ENCODE measurements at regions not wholly inside any gene's neighbourhood (a gene's known extent, or its start where the extent isn't known, plus 50 kb on each side); places are given as distances from the start of the nearest gene placed in this dataset.
"Not testable (repeated sequence)": the region's sequence is repeated elsewhere in the genome, so short reads cannot be mapped to it uniquely, and the experiment has no call there.

GRCh38 chr2:34787341-34787740 is 1188.2 kb upstream of the FAM98A start:
- in situ Hi-C loops (cut with HindIII; ENCODE audit: low sequenced_read_pairs), result no loop called here

- in situ Hi-C loops (cut with HindIII; ENCODE audit: low sequenced_read_pairs), result no loop called here
These were observed 1186.2 kb upstream of the FAM98A start for GRCh38 chr2:34785206-34785785.

- in situ Hi-C loops (cut with HindIII; ENCODE audit: low sequenced_read_pairs), result no loop called here
These were observed 1185.6 kb upstream of the FAM98A start for GRCh38 chr2:34784701-34785100.

GRCh38 chr2:34750742-34751141 is 1151.6 kb upstream of the FAM98A start:
- in situ Hi-C loops (cut with HindIII; ENCODE audit: low sequenced_read_pairs), result not testable (repeated sequence)

DNA sequence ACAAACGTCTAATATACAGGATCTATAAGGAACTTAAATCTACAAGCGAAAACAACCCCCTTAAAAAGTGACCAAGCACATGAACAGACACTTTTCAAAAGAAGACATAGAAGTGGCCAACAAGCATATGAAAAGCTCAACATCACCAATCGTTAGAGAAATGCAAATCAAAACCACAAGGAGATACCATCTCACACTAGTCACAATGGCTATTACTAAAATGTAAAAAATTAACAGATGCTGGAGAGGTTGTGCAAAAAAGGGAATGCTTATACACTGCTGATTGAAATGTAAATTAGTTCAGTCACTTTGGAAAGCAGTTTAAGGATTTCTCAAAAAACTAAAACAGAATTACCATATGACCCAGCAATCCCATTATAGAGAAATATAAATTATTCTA is 1148.5 kb upstream of the FAM98A start:
- in situ Hi-C loops (cut with HindIII; ENCODE audit: low sequenced_read_pairs), result no loop called here

DNA sequence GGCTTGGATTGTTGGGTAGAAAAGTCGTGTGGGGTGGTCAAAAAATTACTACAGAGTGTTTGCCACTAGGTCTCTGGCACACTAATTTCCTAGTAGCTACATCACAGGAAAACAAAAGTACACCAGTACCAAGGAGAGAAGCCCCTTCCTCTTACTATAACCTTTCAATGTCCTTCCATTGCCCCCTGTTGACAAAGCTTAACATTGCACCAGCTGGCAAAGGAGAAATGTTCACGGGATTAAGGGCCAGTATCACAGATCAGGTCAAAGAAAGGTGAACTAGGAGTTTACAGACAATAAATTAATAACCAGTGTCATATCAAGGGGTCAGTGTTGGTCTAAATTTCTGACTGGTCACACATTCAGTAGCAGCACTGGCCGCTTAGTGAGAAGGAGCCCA is 1139.6 kb upstream of the FAM98A start:
- in situ Hi-C loops (cut with HindIII; ENCODE audit: low sequenced_read_pairs), result no loop called here

- in situ Hi-C loops (cut with HindIII; ENCODE audit: low sequenced_read_pairs), result no loop called here
These were observed 1138.0 kb upstream of the FAM98A start for GRCh38 chr2:34737146-34737545.

DNA sequence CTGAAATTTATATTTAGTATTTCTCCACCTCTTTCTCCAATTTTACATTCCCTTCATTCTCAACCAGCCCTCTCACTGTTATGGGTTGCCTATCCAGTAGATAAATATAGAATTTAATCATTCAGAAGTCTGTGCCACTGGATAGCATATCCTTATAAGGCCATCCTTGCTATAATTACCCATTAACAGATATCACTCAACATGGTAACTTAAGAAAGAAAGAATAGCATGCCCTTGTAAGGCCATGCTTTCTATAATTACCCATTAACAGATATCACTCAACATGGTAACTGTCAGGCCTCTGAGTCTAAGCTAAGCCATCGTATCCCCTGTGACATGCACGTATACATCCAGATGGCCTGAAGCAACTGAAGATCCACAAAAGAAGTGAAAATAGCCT is 1137.4 kb upstream of the FAM98A start:
- in situ Hi-C loops (cut with HindIII; ENCODE audit: low sequenced_read_pairs), result no loop called here

DNA sequence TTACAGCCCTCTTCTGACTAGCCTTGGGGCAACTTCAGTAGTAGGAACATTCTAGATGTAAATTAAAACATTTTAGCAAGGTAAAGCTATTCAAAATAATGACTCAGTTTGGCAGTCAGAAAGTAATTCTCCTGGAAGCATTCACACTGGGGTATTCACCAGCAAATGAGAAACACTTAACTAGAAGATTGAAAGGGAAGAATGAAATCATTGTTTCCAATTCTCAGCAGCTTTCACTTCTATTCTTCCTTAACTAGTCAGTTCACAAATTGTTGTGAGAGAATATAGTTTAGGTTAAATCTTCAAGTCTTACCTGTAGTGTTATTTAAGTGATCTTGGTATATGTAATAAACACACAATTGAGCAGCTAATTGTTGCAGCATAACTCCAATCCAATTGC is 1135.6 kb upstream of the FAM98A start:
- in situ Hi-C loops (cut with HindIII; ENCODE audit: low sequenced_read_pairs), result no loop called here

DNA sequence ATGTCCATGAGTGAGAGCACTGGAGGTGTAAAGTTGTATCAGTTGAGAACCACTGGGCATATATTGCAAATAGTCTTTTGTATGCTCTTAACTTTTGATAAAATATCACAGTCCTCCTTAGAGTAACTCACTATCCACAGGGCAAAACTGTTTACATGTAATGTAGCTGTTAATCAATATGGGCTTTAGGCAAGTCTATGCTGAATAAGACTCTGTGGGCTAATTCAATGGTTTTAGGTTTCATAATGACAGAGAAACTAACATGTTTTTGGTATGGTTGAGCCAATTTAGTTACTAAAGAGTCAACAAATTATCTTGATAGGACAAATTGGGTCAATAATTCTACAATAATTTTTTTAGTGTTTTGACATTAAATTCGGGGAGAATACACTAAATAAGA is 1134.9 kb upstream of the FAM98A start:
- in situ Hi-C loops (cut with HindIII; ENCODE audit: low sequenced_read_pairs), result no loop called here

DNA sequence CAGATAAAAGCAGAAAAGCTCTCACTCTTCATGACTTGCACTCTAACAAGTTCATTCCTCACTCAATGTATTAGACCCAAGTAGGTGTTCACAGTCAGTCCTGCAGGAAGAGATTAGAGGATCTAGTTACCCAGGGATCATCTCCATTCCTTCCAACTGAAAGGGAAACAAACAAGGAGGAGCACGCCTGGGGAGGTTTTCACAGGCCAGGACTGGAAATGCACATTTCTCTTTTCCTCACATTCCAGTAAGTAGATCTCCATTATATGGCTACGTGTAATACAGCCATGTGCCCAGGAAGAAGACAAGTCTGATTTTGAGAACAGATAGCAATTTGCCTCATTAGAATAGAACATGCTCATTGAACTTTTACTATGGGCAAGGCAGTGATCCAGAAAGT is 1132.2 kb upstream of the FAM98A start:
- in situ Hi-C loops (cut with HindIII; ENCODE audit: low sequenced_read_pairs), result no loop called here

DNA sequence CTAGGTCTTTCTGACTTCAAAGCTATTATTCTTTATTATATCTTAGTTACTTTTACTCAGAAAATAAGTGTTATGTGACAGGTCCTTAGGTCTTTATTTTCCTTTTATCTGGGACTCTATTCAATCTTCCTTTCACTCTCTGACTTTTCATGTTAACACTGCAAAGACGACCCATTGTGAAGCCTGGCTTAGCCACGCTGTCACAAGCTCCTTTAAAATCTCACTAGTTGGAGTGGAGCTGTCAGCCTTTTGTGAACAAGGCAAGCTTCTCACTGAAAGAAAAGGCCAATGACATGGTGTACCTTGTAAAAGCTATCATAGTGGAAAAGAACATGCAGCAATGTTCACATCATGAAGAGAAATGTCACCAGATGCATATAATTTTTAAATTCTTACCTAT is 1130.7 kb upstream of the FAM98A start:
- in situ Hi-C loops (cut with HindIII; ENCODE audit: low sequenced_read_pairs), result no loop called here

GRCh38 chr2:34724107-34724506 is 1125.0 kb upstream of the FAM98A start:
- in situ Hi-C loops (cut with HindIII; ENCODE audit: low sequenced_read_pairs), result no loop called here

DNA sequence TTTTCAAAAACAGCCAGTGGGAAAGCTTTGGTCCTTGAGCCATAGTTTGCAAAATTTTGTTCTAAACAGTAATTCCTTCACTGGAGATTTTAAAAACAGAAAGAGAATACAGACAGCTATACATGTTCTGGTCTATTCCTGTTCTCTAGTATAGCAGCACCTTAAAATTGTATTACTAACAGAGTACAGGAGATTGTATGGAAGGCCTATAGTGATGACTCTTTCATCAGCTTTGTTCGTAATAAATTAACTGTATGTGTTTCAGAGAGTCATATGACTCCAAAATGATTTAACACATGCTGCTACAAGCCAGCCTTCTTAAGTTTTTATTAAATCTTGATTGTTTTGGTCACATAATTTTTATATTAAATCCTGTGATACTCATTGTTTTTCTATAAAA is 1124.6 kb upstream of the FAM98A start:
- in situ Hi-C loops (cut with HindIII; ENCODE audit: low sequenced_read_pairs), result no loop called here

- in situ Hi-C loops (cut with HindIII; ENCODE audit: low sequenced_read_pairs), result no loop called here
These were observed 1120.1 kb upstream of the FAM98A start for GRCh38 chr2:34719206-34719605.

DNA sequence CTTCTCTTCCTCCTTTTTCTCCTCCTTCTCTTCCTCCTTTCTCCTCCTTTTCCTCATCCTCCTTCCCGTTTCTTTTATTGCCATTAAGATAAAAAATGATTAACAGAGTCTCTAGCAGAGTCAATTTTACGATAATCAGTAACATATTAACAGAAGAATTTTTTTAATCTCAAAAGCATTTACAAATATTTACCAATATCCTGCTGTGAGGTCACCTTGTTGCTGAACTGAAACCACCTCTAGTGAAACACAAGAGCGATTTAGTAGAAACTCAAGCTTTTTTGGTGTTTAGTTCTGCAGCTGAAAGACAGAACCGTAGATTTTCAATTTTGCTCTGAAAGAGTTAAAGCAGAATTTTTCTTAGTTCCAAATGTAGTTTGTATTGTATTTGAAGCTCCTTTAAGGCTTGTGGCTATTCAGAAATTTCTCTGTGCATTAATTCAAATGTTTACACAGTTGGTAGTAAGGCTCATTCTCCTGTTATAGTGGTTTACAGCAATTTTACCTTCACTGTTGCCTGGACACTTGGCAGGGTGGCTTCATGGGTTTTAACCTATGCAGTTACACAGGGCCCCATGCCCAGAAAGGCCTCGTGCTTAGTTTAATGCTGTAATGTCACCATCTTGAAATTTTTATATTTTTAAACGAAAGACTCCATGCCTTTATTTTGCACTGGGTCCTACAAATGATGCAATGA is 1106.6 kb upstream of the FAM98A start:
- in situ Hi-C loops (cut with HindIII; ENCODE audit: low sequenced_read_pairs), result no loop called here

GRCh38 chr2:34703292-34703691 is 1104.2 kb upstream of the FAM98A start:
- in situ Hi-C loops (cut with HindIII; ENCODE audit: low sequenced_read_pairs), result no loop called here

GRCh38 chr2:34702391-34702790 is 1103.3 kb upstream of the FAM98A start:
- in situ Hi-C loops (cut with HindIII; ENCODE audit: low sequenced_read_pairs), result not testable (repeated sequence)

- in situ Hi-C loops (cut with HindIII; ENCODE audit: low sequenced_read_pairs), result not testable (repeated sequence)
These were observed 1078.5 kb upstream of the FAM98A start for GRCh38 chr2:34677591-34677990.

- in situ Hi-C loops (cut with HindIII; ENCODE audit: low sequenced_read_pairs), result not testable (repeated sequence)
These were observed 1078.0 kb upstream of the FAM98A start for GRCh38 chr2:34677119-34677531.

- in situ Hi-C loops (cut with HindIII; ENCODE audit: low sequenced_read_pairs), result no loop called here
These were observed 1071.4 kb upstream of the FAM98A start for GRCh38 chr2:34670482-34670881.

GRCh38 chr2:34666821-34667220 is 1067.7 kb upstream of the FAM98A start:
- in situ Hi-C loops (cut with HindIII; ENCODE audit: low sequenced_read_pairs), result no loop called here

- in situ Hi-C loops (cut with HindIII; ENCODE audit: low sequenced_read_pairs), result no loop called here
These were observed 1065.2 kb upstream of the FAM98A start for GRCh38 chr2:34664266-34664665.

All from DLD1 (cell line).